GM12878 (cell line): ENCODE measurements at regions not wholly inside any gene's neighbourhood (a gene's known extent, or its start where the extent isn't known, plus 50 kb on each side); places are given as distances from the start of the nearest gene placed in this dataset.

ENCODE experiments used
- ETV6 ChIP-seq, 2 experiments: fragments of 450-650 bp in 1 of 2; IDR thresholded peaks in 1 of 2; conservative IDR thresholded peaks in 1 of 2; 2 replicates each; pipeline ENCODE4 v1.6.1; 2014; ENCODE audit warnings: antibody characterized with exemption in 1 of 2, borderline replicate concordance in 1 of 2, low read depth in 1 of 2, mild to moderate bottlenecking in 1 of 2, moderate library complexity in 1 of 2
- EZH2 ChIP-seq: IDR thresholded peaks from 2 replicates; pipeline ENCODE4 v1.6.1; 2012; ENCODE audit warnings: low read depth, mild to moderate bottlenecking, control low read depth, inconsistent platforms, low read length, borderline replicate concordance; ENCODE audit not compliant: control insufficient read depth
- JUND ChIP-seq: IDR thresholded peaks from 2 replicates; pipeline ENCODE4 v1.6.1; 2012; ENCODE audit warnings: low read depth, mild to moderate bottlenecking, low read length, improper control_type of control experiment, moderate library complexity
- TARDBP ChIP-seq: IDR thresholded peaks from 2 replicates; pipeline ENCODE4 v1.6.1; 2016; ENCODE audit warnings: borderline replicate concordance
- ZBTB33 ChIP-seq: fragments of 450-650 bp; IDR thresholded peaks from 2 replicates; pipeline ENCODE4 v1.6.1; 2017; ENCODE audit warnings: mild to moderate bottlenecking

- TF ChIP-seq TARDBP (no peak), ETV6 (conservative IDR thresholded peaks at IDR 0.05 in 1 of 2, IDR thresholded peaks at IDR 0.05 in 1 of 2; ENCODE audit: borderline replicate concordance in 1 of 2, low read depth in 1 of 2) (no peak), EZH2 (no peak), ZBTB33 (no peak), JUND (no peak)
These were observed 459.4 kb upstream of the ROBO1 start for GRCh38 chr3:80227216-80227615.
